ENCODE measurements at regions not wholly inside any gene's neighbourhood (a gene's known extent, or its start where the extent isn't known, plus 50 kb on each side); places are given as distances from the start of the nearest gene placed in this dataset.

DNA sequence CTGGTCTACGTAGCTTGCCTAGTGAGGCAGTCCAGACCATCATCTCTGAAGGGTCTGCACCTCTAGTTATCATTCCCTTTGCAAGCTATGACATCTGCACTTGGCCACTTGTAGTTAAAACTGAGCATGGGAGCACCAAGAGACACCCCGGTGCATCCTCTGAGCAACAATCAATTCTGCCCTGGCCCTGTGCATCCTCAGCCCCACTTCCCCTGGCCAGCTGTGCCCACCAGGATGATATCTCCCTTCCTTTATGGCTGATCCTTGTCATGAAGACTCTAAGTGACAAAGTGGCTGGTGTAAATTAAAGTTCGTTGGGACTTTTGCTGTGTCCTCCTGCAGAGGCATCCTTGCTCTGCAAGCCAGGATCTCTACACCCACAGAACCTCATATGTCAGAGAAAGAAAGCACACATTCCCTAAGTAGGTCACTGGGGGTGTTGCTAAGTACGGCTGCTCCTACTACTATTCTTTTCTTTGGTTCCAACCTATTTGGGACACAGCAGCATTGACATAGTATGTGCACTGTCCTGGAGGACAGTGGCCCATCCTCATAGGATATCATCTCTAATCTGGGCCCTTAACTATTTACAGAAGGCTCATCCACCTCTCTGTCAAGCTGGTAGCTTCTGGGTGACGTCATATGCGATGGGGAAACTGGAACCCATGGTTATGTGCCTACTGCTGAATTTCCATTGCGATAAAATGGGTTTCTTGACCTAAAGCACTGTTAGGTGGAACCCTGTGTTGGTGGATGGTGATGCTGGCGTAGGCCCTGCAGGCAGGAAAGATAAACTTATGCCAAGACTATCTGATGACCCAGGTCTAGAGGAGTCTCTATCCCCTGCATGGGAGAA, 384.3 kb upstream of the ID2 start:
- TF ChIP-seq, protein P1, sequence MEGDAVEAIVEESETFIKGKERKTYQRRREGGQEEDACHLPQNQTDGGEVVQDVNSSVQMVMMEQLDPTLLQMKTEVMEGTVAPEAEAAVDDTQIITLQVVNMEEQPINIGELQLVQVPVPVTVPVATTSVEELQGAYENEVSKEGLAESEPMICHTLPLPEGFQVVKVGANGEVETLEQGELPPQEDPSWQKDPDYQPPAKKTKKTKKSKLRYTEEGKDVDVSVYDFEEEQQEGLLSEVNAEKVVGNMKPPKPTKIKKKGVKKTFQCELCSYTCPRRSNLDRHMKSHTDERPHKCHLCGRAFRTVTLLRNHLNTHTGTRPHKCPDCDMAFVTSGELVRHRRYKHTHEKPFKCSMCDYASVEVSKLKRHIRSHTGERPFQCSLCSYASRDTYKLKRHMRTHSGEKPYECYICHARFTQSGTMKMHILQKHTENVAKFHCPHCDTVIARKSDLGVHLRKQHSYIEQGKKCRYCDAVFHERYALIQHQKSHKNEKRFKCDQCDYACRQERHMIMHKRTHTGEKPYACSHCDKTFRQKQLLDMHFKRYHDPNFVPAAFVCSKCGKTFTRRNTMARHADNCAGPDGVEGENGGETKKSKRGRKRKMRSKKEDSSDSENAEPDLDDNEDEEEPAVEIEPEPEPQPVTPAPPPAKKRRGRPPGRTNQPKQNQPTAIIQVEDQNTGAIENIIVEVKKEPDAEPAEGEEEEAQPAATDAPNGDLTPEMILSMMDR (IDR thresholded peaks at IDR 0.05) = no peak
- TF ChIP-seq EZH2 (IDR thresholded peaks at IDR 0.05) = no peak
